ENCODE measurements at regions not wholly inside any gene's neighbourhood (a gene's known extent, or its start where the extent isn't known, plus 50 kb on each side); places are given as distances from the start of the nearest gene placed in this dataset.
A peak's percentile ranks its signal among the peaks of the same experiment; 100 is the strongest.

GRCh38 chr6:40759838-40760237, 172.7 kb upstream of the LRFN2 start:
- CTCF ChIA-PET, result no interaction called here

GRCh38 chr6:40759264-40759663, 172.1 kb upstream of the LRFN2 start:
- Mint-ChIP-seq H3K9me3 (no peaks in the 10 kb centered on the region), H3K36me3 (ENCODE audit: low read depth) (no peaks in the 10 kb centered on the region), H3K4me3 (no peak overlapping the region), H3K4me1 (peaks cover 16% of the 10 kb centered on the region), H3K27me3 (peaks cover 36% of the 10 kb centered on the region), H3K27ac (no peak overlapping the region)
- DNase-seq, result no peak
- TF ChIP-seq CTCF (IDR thresholded peaks at IDR 0.05), result no peak
- ChIA-PET POLR2A (no interaction called here), CTCF (no interaction called here)
- intact Hi-C loops (cut with micrococcal nuclease), result no loop called here
- no peak for ATAC-seq (ENCODE audit: low read depth)

More at GRCh38 chr6:40759838-40760237, 172.7 kb upstream of the LRFN2 start:
- TF ChIP-seq CTCF (IDR thresholded peaks at IDR 0.05), result no peak
- POLR2A ChIA-PET, result no interaction called here
- Mint-ChIP-seq H3K27ac (no peak overlapping the region), H3K4me3 (no peak overlapping the region), H3K9me3 (no peaks in the 10 kb centered on the region), H3K4me1 (peaks cover 16% of the 10 kb centered on the region), H3K36me3 (ENCODE audit: low read depth) (no peaks in the 10 kb centered on the region), H3K27me3 (peaks cover 36% of the 10 kb centered on the region)
- intact Hi-C loops (cut with micrococcal nuclease), result no loop called here
- DNase-seq (no peak), ATAC-seq (ENCODE audit: low read depth) (no peak)

- Mint-ChIP-seq H3K27me3 (peaks cover 38% of the 10 kb centered on the region), H3K9me3 (no peaks in the 10 kb centered on the region), H3K4me3 (no peak overlapping the region), H3K4me1 (peaks cover 15% of the 10 kb centered on the region), H3K36me3 (ENCODE audit: low read depth) (no peaks in the 10 kb centered on the region), H3K27ac (no peak overlapping the region)
- ATAC-seq (ENCODE audit: low read depth) (peak; percentile 28), DNase-seq (no peak)
- ChIA-PET CTCF (no interaction called here), POLR2A (no interaction called here)
- intact Hi-C loops (cut with micrococcal nuclease), result no loop called here
- no peak for TF ChIP-seq CTCF (IDR thresholded peaks at IDR 0.05)
Measured at GRCh38 chr6:40755749-40756452, 168.7 kb upstream of the LRFN2 start.

- no peak for DNase-seq
- no peak for TF ChIP-seq CTCF (IDR thresholded peaks at IDR 0.05)
- Mint-ChIP-seq H3K27ac (no peak overlapping the region), H3K4me3 (no peak overlapping the region), H3K27me3 (peaks cover 38% of the 10 kb centered on the region), H3K4me1 (peaks cover 15% of the 10 kb centered on the region), H3K36me3 (ENCODE audit: low read depth) (no peaks in the 10 kb centered on the region), H3K9me3 (no peaks in the 10 kb centered on the region)
- intact Hi-C loops (cut with micrococcal nuclease), result no loop called here
- ChIA-PET CTCF (no interaction called here), POLR2A (no interaction called here)
- ATAC-seq (ENCODE audit: low read depth), result no peak
Measured at GRCh38 chr6:40755046-40755681, 168.0 kb upstream of the LRFN2 start.

- H3K4me1 Mint-ChIP-seq, result peaks cover 15% of the 10 kb centered on the region
- TF ChIP-seq CTCF (IDR thresholded peaks at IDR 0.05), result no peak
- H3K36me3 Mint-ChIP-seq (ENCODE audit: low read depth), result no peaks in the 10 kb centered on the region
- peaks cover 35% of the 10 kb centered on the region for H3K27me3 Mint-ChIP-seq
- no peak overlapping the region for H3K4me3 Mint-ChIP-seq
- ChIA-PET CTCF (no interaction called here), POLR2A (no interaction called here)
- ATAC-seq (ENCODE audit: low read depth), result no peak
- H3K9me3 Mint-ChIP-seq, result no peaks in the 10 kb centered on the region
- intact Hi-C loops (cut with micrococcal nuclease), result no loop called here
- DNase-seq, result no peak
- no peak overlapping the region for H3K27ac Mint-ChIP-seq
Measured at GRCh38 chr6:40754461-40755045, 167.4 kb upstream of the LRFN2 start.
